ENCODE measurements at regions not wholly inside any gene's neighbourhood (a gene's known extent, or its start where the extent isn't known, plus 50 kb on each side); places are given as distances from the start of the nearest gene placed in this dataset.

- TF ChIP-seq CTCF (IDR thresholded peaks at IDR 0.05) = no peak
- TF ChIP-seq POLR2A (IDR thresholded peaks at IDR 0.05) = no peak
- no peak for TF ChIP-seq EP300 (IDR thresholded peaks at IDR 0.05)
Observed at GRCh38 chr2:129443235-129443864, 536.1 kb upstream of the RAB6C start.
